Mesenchymal stem cell (in vitro differentiated cells and primary cell): ENCODE measurements at regions not wholly inside any gene's neighbourhood (a gene's known extent, or its start where the extent isn't known, plus 50 kb on each side); places are given as distances from the start of the nearest gene placed in this dataset.

ENCODE experiments used
- DNase-seq: peaks from one replicate; pipeline ENCODE4 v3.0.0-alpha.2; 2013
- H2AFZ ChIP-seq: one replicate; pipeline ENCODE4 v1.6.1; 2013; ENCODE audit warnings: low read depth, mild to moderate bottlenecking, control low read depth, inconsistent platforms, low read length, moderate library complexity
- H2AK5ac ChIP-seq: 2 replicates; pipeline ENCODE4 v1.6.1; 2013; ENCODE audit warnings: low read length, moderate library complexity, mild to moderate bottlenecking, inconsistent platforms; ENCODE audit not compliant: severe bottlenecking
- H2BK120ac ChIP-seq: one replicate; pipeline ENCODE4 v1.6.1; 2013; ENCODE audit warnings: low read depth, mild to moderate bottlenecking, inconsistent platforms, low read length, moderate library complexity
- H2BK12ac ChIP-seq, 2 experiments: one replicate each; pipeline ENCODE4 v1.6.1; 2013; ENCODE audit warnings: inconsistent platforms in 2 of 2, low read length in 2 of 2, mild to moderate bottlenecking in 2 of 2, moderate library complexity in 2 of 2, control low read depth in 1 of 2
- H2BK15ac ChIP-seq: one replicate; pipeline ENCODE4 v1.6.1; 2013; ENCODE audit warnings: mild to moderate bottlenecking, low read depth, inconsistent platforms; ENCODE audit not compliant: poor library complexity, severe bottlenecking
- H2BK5ac ChIP-seq: 2 replicates; pipeline ENCODE4 v1.6.1; 2013; ENCODE audit warnings: low read depth, mild to moderate bottlenecking, low read length, control low read depth, inconsistent platforms; ENCODE audit not compliant: poor library complexity, severe bottlenecking
- H3K14ac ChIP-seq, 2 experiments: one replicate each; pipeline ENCODE4 v1.6.1; 2013; ENCODE audit warnings: inconsistent platforms in 2 of 2, low read length in 2 of 2, control low read depth in 1 of 2, mild to moderate bottlenecking in 1 of 2, moderate library complexity in 1 of 2
- H3K18ac ChIP-seq, 2 experiments: one replicate each; pipeline ENCODE4 v1.6.1; 2013; ENCODE audit warnings: inconsistent platforms in 2 of 2, low read length in 2 of 2, control low read depth in 1 of 2, low read depth in 1 of 2, mild to moderate bottlenecking in 1 of 2
- H3K23ac ChIP-seq, 2 experiments: one replicate each; pipeline ENCODE4 v1.6.1; 2013; ENCODE audit warnings: inconsistent platforms in 2 of 2, low read length in 2 of 2, mild to moderate bottlenecking in 2 of 2, moderate library complexity in 2 of 2, control low read depth in 1 of 2
- H3K27ac ChIP-seq: 2 replicates; pipeline ENCODE4 v1.5.1; 2013; ENCODE audit warnings: mild to moderate bottlenecking, moderate library complexity, low read length, control low read depth, inconsistent platforms; ENCODE audit not compliant: poor library complexity, severe bottlenecking
- H3K27me3 ChIP-seq, 2 experiments: 2 replicates each; pipeline versions ENCODE4 v1.6.1 to v1.7.0; 2013; ENCODE audit warnings: low read length in 2 of 2, mild to moderate bottlenecking in 2 of 2, moderate library complexity in 2 of 2, control low read depth in 1 of 2, inconsistent platforms in 1 of 2; ENCODE audit not compliant: control insufficient read depth in 1 of 2, insufficient read depth in 1 of 2
- H3K36me3 ChIP-seq, 2 experiments: 2 replicates each; pipeline versions ENCODE4 v1.6.1 to v1.7.0; 2013; ENCODE audit warnings: low read length in 2 of 2, control low read depth in 1 of 2, inconsistent platforms in 1 of 2, low read depth in 1 of 2, mild to moderate bottlenecking in 1 of 2; ENCODE audit not compliant: insufficient read depth in 2 of 2, control insufficient read depth in 1 of 2
- H3K4ac ChIP-seq, 2 experiments: one replicate each; pipeline ENCODE4 v1.6.1; 2013; ENCODE audit warnings: inconsistent platforms in 2 of 2, low read length in 2 of 2, mild to moderate bottlenecking in 2 of 2, moderate library complexity in 2 of 2, control low read depth in 1 of 2, low read depth in 1 of 2
- H3K4me1 ChIP-seq: 2 replicates; pipeline ENCODE4 v1.6.1; 2013; ENCODE audit warnings: low read depth, low read length, control low read depth; ENCODE audit not compliant: control insufficient read depth, insufficient read depth
- H3K4me2 ChIP-seq: 2 replicates; pipeline ENCODE4 v1.6.1; 2013; ENCODE audit warnings: low read length, mild to moderate bottlenecking, inconsistent platforms; ENCODE audit not compliant: poor library complexity, severe bottlenecking
- H3K4me3 ChIP-seq, 2 experiments: 2 replicates each; pipeline versions ENCODE4 v1.5.1 to v1.7.0; 2013; ENCODE audit warnings: low read length in 2 of 2, mild to moderate bottlenecking in 2 of 2, control low read depth in 1 of 2, low read depth in 1 of 2; ENCODE audit not compliant: insufficient read depth in 1 of 2
- H3K79me1 ChIP-seq: replicated peaks from 2 replicates; pipeline ENCODE4 v1.6.1; 2013; ENCODE audit warnings: mild to moderate bottlenecking, control low read depth, low read length, inconsistent platforms; ENCODE audit not compliant: poor library complexity, severe bottlenecking
- H3K9ac ChIP-seq: 2 replicates; pipeline ENCODE4 v1.7.0; 2013; ENCODE audit warnings: mild to moderate bottlenecking, low read length, moderate library complexity
- H3K9me3 ChIP-seq: 2 replicates; pipeline ENCODE4 v1.7.0; 2013; ENCODE audit warnings: mild to moderate bottlenecking, low read length; ENCODE audit not compliant: control insufficient read depth
- H4K8ac ChIP-seq: one replicate; pipeline ENCODE4 v1.6.1; 2013; ENCODE audit warnings: inconsistent platforms, mild to moderate bottlenecking, low read length, moderate library complexity
- H4K91ac ChIP-seq: one replicate; pipeline ENCODE4 v1.6.1; 2013; ENCODE audit warnings: mild to moderate bottlenecking, low read length, inconsistent platforms
- WGBS: methylation state at CpG from one replicate; pipeline ENCODE4 v1.1.7; 2013; ENCODE audit warnings: mixed read lengths; 5-methylcytosine and 5-hydroxymethylcytosine counted together

GRCh38 chr20:12079490-12079889 lies 161.8 kb downstream of the BTBD3 start:
- Histone ChIP-seq H3K27ac (no peak overlapping the region), H3K9me3 (no peaks in the 10 kb centered on the region), H3K9ac (no peak overlapping the region), H2BK15ac (no peak overlapping the region), H2BK5ac (no peak overlapping the region), H2AFZ (no peak overlapping the region), H3K4me1 (no peaks in the 10 kb centered on the region), H3K4me3 (no peak overlapping the region), H3K14ac (no peak overlapping the region), H4K91ac (no peak overlapping the region), H3K4me2 (no peak overlapping the region), H2AK5ac (no peak overlapping the region), H3K18ac (no peak overlapping the region), H2BK12ac (no peak overlapping the region), H3K79me1 (no peaks in the 10 kb centered on the region), H3K4ac (no peak overlapping the region), H3K36me3 (no peaks in the 10 kb centered on the region), H2BK120ac (no peak overlapping the region), H3K27me3 (peaks cover 0 to 4% of the 10 kb centered on the region in 2 experiments), H4K8ac (no peak overlapping the region), H3K23ac (no peak overlapping the region)
- no peak for DNase-seq
- 92% methylated on average over 3 of the region's 4 CpGs for WGBS

- Histone ChIP-seq H3K36me3 (no peaks in the 10 kb centered on the region), H4K8ac (no peak overlapping the region), H3K4me1 (no peaks in the 10 kb centered on the region), H2BK120ac (no peak overlapping the region), H2BK15ac (no peak overlapping the region), H3K27ac (no peak overlapping the region), H3K14ac (no peak overlapping the region), H3K18ac (no peak overlapping the region), H4K91ac (no peak overlapping the region), H2AK5ac (no peak overlapping the region), H3K4me2 (no peak overlapping the region), H2BK12ac (no peak overlapping the region), H3K9ac (no peak overlapping the region), H3K27me3 (no peaks in the 10 kb centered on the region), H3K23ac (no peak overlapping the region), H3K4ac (no peak overlapping the region), H2AFZ (no peak overlapping the region), H3K79me1 (no peaks in the 10 kb centered on the region), H3K9me3 (no peaks in the 10 kb centered on the region), H2BK5ac (no peak overlapping the region), H3K4me3 (no peak overlapping the region)
- no peak for DNase-seq
- WGBS, result no CpG with 5 or more reads among the region's 2 CpGs
Observed at GRCh38 chr20:12083269-12083668, 165.6 kb downstream of the BTBD3 start.

GRCh38 chr20:12084482-12084881 lies 166.8 kb downstream of the BTBD3 start:
- Histone ChIP-seq H4K8ac (no peak overlapping the region), H4K91ac (no peak overlapping the region), H2AFZ (no peak overlapping the region), H3K79me1 (no peaks in the 10 kb centered on the region), H2AK5ac (no peak overlapping the region), H3K4me2 (no peak overlapping the region), H3K18ac (no peak overlapping the region), H3K14ac (no peak overlapping the region), H3K27me3 (no peaks in the 10 kb centered on the region), H2BK15ac (no peak overlapping the region), H2BK120ac (no peak overlapping the region), H3K36me3 (no peaks in the 10 kb centered on the region), H3K4ac (no peak overlapping the region), H3K23ac (no peak overlapping the region), H3K4me1 (no peaks in the 10 kb centered on the region), H2BK12ac (no peak overlapping the region), H3K9me3 (no peaks in the 10 kb centered on the region), H3K27ac (no peak overlapping the region), H3K9ac (no peak overlapping the region), H3K4me3 (no peak overlapping the region), H2BK5ac (no peak overlapping the region)
- 88% methylated on average over 1 of the region's 2 CpGs for WGBS
- DNase-seq, result no peak

- Histone ChIP-seq H2AK5ac (no peak overlapping the region), H2AFZ (no peak overlapping the region), H3K27ac (no peak overlapping the region), H3K4me2 (no peak overlapping the region), H3K23ac (no peak overlapping the region), H2BK5ac (no peak overlapping the region), H2BK120ac (no peak overlapping the region), H3K27me3 (no peaks in the 10 kb centered on the region), H3K79me1 (no peaks in the 10 kb centered on the region), H2BK15ac (no peak overlapping the region), H3K14ac (no peak overlapping the region), H3K36me3 (no peaks in the 10 kb centered on the region), H3K4ac (no peak overlapping the region), H3K9ac (no peak overlapping the region), H3K4me1 (no peaks in the 10 kb centered on the region), H3K4me3 (no peak overlapping the region), H3K9me3 (no peaks in the 10 kb centered on the region), H2BK12ac (no peak overlapping the region), H4K8ac (no peak overlapping the region), H4K91ac (no peak overlapping the region), H3K18ac (no peak overlapping the region)
- WGBS, result 0% methylated on average over 1 of the region's 1 CpG
- no peak for DNase-seq
Observed at GRCh38 chr20:12086359-12086758, 168.7 kb downstream of the BTBD3 start.
